H4 (cell line): ENCODE measurements at regions not wholly inside any gene's neighbourhood (a gene's known extent, or its start where the extent isn't known, plus 50 kb on each side); places are given as distances from the start of the nearest gene placed in this dataset.
A peak's percentile ranks its signal among the peaks of the same experiment; 100 is the strongest.
"Not testable (repeated sequence)": the region's sequence is repeated elsewhere in the genome, so short reads cannot be mapped to it uniquely, and the experiment has no call there.

Source experiments
- DNase-seq: peaks from one replicate; pipeline ENCODE4 v3.0.0-alpha.2; 2015; ENCODE audit warnings: low spot score

GRCh38 chr4:1561286-1561990 is 122.7 kb downstream of the FAM53A start:
- no peak for DNase-seq

DNA sequence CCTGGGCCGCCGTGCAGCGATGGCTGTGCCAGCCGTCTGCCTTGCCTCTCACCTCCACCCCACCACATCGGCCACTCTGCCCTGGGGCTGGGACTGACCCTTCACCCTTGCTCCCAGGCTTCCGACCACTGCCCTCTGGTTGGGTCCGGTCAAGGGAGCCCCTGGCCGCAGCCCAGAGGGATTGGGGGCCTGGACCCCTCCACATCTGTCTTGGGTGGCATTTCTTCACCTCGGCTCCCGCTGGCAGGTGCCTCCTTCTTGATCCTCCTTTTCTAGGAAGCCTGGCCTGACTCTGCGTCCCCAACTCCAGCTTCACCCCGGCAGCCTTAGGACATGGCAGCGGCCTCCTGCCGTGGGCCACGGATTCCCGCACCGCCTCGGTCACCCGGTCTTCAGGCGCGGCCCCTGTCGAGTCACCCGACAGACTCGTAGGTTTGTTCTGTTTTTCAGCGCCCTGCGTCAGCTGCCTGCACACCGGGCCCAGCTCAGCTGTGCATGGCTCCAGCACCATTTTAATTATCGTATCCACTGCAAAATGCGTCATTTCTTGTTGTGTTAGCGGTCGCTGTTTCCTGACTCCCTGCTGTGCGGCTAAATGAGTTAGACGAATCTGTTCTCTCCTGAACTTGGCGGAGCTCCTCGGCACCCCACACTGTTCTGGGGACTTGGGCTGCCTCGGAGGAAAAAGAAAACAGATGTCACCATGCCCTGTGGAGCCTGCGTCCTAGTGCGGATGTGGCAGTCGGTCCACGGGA is 124.0 kb downstream of the FAM53A start:
- DNase-seq = no peak

GRCh38 chr4:1558205-1558604 is 125.9 kb downstream of the FAM53A start:
- DNase-seq = no peak

DNA sequence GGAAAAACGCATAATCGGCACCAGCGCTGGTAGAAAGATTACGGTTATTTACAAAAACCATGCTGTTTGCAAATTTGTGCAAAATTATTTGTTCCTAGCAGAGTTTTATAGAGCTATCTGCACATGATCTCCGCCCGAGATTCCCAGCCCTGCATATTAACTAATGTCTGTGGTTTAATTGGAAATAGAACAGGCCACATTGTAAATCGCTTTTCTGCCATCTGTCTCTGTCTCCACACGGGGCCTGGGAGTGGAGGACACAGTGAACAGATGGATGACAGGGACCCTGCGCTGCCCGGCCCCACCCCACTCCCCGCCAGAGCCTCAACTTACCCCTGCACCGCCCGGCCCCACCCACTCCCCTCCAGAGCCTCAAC is 126.9 kb downstream of the FAM53A start:
- no peak for DNase-seq

- no peak for DNase-seq
Measured at GRCh38 chr4:1556541-1557220, 127.4 kb downstream of the FAM53A start.

DNA sequence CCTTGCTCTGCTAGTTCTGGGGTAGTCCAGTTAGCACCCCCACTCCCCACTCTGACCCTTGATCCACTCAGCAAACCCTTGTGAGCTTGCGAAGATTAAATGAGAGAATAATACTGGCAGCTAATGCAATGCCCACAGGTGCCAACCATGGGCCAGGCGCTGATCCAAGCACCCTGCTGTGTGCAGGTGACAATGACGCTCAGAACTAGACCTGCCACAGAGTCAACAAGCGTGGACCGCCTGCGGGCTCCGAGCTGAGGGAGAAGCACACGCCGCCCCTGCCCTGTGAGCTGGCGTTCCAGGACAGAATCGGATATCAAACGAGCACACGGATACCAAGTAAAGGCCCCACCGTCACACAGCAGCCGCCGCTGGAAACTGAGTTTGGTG is 129.2 kb downstream of the FAM53A start:
- DNase-seq = no peak

- no peak for DNase-seq
Measured at GRCh38 chr4:1554246-1554875, 129.8 kb downstream of the FAM53A start.

DNA sequence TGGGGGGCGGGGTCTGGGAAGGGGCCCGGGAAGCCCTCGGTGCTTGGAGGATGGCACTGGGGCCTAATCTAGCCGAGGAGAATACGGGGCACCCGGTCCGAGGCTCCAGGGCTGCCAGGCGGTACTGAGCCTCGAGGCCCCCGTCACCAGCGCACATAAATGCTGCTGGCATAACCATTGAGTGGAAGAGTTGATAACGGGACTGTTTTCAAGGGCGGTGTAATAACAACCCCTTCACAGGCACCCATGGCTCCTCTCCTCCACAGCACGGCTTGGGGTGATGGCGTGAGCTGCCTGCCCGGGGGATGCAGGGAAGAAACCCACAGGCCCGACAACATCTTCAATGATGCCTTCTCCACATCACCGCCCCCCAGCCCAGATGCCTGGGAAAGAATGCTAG is 130.7 kb downstream of the FAM53A start:
- no peak for DNase-seq

- no peak for DNase-seq
Measured at GRCh38 chr4:1552451-1552850, 131.7 kb downstream of the FAM53A start.

GRCh38 chr4:1551211-1551610 is 132.9 kb downstream of the FAM53A start:
- DNase-seq = no peak

- DNase-seq = no peak
Measured at GRCh38 chr4:1550122-1551070, 133.7 kb downstream of the FAM53A start.

DNA sequence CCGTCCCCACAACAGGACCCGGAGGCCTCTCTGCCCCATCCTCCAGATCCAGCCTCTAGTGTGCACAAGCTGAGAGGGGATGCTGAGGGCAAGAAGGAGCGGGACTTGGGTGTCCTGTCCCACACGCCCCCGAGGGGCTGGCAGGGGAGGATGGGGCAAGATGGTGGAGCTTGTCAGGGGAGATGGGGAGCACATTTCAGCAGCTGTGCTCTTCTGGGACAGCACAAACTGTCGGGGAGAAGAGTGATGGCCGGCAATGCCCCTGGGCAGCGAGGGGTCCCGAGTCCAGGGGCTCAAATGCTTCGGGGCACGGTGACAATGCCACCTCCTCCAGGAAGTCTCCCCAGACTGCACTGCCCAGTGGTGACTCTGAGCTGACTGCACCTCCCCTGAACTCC is 134.5 kb downstream of the FAM53A start:
- DNase-seq = no peak

GRCh38 chr4:1548827-1549637 is 135.1 kb downstream of the FAM53A start:
- DNase-seq = not testable (repeated sequence)

DNA sequence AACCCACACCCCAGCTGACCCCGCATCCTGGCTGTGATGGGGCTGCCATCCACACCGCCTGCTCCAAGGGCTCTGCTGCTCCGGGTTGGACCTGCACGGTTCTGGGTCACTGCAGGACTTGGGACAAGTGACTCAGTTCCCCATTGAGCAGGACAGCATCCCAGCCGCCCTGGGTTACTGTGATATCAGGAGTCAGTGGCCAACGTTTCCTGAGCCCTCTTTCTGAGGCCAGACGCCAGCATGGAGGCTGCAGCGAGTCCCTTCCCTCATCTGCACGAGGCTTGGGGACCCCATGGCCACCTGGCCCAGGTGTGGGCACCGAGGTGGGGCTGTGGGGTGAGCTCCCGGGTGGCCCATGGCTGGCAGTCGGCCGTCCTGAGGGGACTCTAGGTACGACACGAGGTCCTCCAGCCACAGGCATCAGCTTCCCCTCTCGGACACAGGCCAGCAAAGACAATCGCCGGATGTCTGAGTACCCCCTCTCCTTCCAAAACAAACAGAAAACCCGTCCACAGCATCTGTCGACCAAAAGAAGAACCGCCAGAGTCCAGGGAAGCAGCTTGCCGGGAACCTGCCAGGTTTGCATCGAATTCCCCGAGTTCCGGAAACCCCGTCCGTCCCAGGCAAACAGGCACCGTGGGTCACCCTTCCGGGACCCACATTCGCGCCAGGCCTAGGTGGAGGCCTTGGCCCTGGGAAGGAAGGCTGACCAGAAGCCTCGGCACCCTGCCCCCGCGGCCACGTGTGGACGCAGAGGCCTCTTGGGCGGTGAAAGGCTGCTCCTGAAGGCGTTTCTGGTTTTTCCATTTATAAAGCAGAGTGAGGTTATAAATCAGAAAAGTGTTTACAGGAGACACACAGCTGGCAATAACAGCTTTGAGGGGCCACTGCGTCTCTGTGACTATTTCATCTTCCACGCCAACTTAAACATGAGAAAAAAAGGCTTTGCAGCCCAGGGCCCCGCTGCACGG is 136.0 kb downstream of the FAM53A start:
- no peak for DNase-seq

DNA sequence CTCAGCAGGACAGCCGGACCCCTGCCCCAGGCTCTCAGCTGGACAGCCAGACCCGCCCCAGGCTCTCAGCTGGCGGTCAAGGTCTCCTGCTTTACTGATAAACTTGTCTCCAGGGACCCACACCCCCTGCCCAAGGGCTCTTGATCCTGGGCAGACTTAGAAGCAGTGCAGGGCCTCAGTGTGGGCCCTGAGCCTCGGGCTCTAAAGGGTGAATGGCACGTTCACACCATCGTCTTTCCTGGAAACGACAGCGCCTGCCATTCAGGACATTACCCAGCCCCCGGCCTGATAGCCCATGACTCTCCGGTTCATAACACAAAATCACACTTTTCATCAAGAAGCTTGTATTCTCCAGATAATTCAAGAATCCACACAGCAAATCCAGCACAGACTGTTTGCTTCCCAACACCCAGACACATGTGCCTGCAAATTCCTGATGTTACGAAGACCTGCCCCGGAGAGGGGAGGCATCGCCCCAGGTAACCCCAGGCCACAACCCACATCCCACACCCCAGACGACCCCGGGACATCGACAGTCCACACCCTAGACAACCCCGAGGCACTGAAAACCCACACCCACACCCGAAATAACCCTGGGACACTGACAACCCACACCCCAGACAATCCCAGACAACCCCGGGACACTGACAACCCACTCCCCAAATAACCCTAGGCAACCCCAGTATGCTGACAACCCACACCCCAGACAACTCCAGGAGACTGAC is 136.8 kb downstream of the FAM53A start:
- no peak for DNase-seq

- peak; percentile 27 for DNase-seq
Measured at GRCh38 chr4:1544861-1545281, 138.6 kb upstream of the NKX1-1 start.

DNA sequence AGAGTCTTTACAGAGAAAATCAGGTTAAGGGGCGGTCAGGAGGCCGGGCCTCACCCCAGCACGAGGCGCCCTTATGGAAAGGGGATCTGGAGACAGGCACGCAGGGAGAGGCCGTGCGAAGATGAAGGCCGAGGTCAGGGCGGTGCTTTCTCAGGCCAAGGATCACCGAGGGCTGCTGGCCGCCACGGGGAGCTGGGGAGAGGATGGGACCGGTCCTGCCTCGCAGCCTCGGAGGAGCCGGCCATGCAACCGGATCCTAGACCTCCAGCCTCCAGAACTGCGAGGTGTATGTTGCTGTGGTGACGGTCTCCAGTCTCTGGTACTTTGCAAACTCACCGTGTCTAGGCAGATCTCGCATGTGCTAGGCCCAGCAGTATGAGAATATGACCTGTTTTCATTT is 138.2 kb upstream of the NKX1-1 start:
- DNase-seq = not testable (repeated sequence)

GRCh38 chr4:1543976-1544375 is 137.7 kb upstream of the NKX1-1 start:
- no peak for DNase-seq

DNA sequence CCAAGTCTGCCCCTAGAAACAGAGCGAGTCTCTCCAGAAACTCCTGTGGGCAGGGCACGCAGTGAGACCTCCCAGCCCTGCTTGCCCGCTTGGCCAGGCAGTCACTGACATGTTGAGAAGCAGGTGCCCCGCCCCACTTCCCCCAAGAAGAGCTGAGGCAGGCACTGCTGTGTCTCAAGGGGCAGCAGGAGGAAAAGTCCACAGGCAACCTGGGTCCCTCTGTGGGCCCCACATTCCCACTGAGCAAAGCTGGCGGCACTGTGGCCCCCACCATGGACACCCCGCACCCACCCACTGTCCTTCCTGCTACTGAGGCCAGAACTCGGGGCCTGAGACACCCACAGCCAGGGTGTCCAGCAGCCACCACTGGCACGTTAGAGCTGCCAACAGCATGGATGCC is 137.3 kb upstream of the NKX1-1 start:
- DNase-seq = no peak
